Caki2 (cell line): ENCODE measurements at regions not wholly inside any gene's neighbourhood (a gene's known extent, or its start where the extent isn't known, plus 50 kb on each side); places are given as distances from the start of the nearest gene placed in this dataset.

Experiments
- DNase-seq: peaks from one replicate; pipeline ENCODE4 v3.0.0-alpha.2; 2015; ENCODE audit warnings: low read depth
- in situ Hi-C: cut with HindIII; loops from 2 replicates; pipeline ENCODE4 v1.10.0; 2016; ENCODE audit warnings: low sequenced_read_pairs, low pct_unique_long_range_greater_than_20kb, mixed read lengths

DNA sequence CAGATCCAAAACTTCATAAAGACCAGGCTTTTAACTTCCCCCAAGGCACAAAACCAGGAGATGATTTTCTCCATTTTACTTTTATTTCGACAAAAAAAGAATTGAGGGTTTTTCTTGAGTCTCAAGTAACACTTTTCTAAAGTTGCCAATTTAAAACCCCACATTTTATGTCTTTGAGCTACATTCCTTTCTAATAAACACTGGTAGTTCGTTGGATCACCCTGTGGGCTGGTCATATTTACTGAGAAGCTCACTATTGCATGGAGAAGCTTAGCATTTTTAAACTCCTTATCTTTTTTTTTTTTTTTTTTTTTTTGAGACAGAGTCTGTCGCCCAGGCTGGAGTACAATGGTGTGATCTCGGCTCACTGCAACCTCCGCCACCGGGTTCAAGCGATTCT is 255.1 kb upstream of the TPM1 start:
- in situ Hi-C loops, result no loop called here
- DNase-seq, result no peak

- in situ Hi-C loops, result no loop called here
- DNase-seq, result no peak
Observed at GRCh38 chr15:62788224-62788623, 254.3 kb upstream of the TPM1 start.

GRCh38 chr15:62790546-62790945 is 252.0 kb upstream of the TPM1 start:
- no peak for DNase-seq
- in situ Hi-C loops, result no loop called here

- no peak for DNase-seq
- in situ Hi-C loops, result no loop called here
Observed at GRCh38 chr15:62791694-62792093, 250.9 kb upstream of the TPM1 start.

DNA sequence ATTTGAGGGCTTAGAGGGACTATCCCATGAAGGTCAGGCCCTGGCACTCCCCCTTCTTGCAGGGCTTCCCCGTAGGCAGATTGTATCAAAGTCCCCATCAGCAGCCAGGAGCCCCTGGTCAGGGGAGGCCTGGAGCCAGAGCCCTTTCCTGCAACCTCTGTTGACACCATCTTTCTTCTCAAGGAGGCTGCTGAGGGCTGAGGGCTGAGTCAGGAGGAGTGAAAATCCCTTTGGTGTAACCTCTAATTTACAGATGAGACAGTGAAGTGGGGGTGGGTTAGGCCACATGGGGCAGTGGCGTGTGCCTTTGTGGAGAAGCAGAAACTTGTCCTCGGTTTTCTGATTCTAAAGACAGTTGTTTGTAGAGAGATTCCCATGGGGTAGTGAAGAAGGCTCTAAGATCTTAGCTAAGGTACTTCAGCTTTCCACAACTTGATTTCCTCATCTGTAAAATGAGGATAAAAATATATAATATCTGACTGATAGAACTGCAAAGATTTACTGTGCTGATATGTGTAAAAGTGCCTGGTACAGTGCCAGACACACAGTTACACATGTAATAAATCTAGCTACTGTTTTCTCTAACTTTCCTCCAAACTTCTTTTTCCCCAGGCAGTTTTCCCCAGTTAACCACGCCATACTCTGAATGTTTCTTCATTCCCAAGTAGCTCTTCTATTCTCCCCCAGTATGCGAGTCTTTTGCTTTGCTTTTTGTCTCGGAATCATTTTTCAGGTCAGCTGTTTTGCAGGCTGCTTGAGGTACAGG is 249.4 kb upstream of the TPM1 start:
- in situ Hi-C loops, result no loop called here
- DNase-seq, result no peak

DNA sequence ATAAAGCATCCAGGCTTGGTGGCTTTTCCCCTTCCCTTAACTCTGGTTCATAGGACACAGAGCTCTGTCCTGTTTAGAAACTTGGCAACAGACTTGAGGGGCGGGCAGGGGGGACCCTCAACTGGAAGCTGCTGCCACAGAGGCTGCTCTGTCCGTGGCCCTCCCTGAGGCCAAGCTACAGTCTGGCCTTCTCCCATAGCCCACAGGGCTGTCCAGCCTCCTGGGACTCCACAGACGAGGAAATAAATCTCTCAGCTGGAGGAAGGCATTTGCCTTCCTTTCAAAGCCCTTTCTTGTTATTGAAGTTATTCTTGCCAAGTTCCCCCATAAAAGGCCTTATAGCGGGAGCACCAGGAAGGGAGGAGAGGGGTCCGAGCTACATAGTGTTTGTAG is 248.8 kb upstream of the TPM1 start:
- in situ Hi-C loops, result no loop called here
- DNase-seq, result no peak

- no peak for DNase-seq
- in situ Hi-C loops, result no loop called here
Observed at GRCh38 chr15:62795171-62795570, 247.4 kb upstream of the TPM1 start.

GRCh38 chr15:62795700-62796695 is 246.5 kb upstream of the TPM1 start:
- in situ Hi-C loops, result no loop called here
- no peak for DNase-seq

DNA sequence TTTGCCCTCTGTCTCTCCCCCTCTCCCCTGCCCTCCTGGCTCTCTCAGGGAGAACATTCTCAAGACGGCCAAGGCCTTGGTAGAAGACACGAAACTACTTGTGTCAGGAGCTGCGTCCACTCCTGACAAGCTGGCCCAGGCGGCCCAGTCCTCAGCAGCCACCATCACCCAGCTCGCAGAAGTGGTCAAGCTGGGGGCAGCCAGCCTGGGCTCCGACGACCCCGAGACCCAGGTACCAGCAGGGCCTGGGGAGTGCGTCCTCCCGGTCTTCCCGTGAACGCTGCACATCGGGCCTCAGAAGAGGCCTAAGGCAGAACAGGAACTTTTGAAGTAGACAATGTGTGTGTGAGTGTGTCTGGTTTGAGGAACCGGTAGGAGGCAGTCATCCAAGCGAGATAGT is 245.4 kb upstream of the TPM1 start:
- DNase-seq, result no peak
- in situ Hi-C loops, result no loop called here

DNA sequence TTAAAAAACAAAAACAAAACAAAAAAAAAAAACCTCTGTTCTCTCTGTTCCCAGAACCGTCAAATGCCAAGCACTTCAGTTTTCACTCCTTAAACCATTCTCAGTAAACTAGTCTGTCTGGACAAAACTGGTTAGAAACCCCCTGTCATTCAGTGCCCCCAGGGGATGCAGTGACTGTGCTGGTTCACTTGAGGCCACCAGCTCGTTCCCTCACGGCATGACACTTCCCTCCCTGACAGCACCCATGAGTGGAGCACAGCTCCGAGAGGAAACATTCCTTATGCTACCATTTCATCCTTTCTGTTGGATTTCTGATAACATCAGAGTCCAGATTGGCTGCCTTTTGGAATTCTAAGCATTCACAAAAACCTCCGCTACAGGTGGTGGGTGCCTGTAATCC is 244.0 kb upstream of the TPM1 start:
- no peak for DNase-seq
- in situ Hi-C loops, result no loop called here

GRCh38 chr15:62799037-62799436 is 243.5 kb upstream of the TPM1 start:
- in situ Hi-C loops, result no loop called here
- DNase-seq, result no peak

DNA sequence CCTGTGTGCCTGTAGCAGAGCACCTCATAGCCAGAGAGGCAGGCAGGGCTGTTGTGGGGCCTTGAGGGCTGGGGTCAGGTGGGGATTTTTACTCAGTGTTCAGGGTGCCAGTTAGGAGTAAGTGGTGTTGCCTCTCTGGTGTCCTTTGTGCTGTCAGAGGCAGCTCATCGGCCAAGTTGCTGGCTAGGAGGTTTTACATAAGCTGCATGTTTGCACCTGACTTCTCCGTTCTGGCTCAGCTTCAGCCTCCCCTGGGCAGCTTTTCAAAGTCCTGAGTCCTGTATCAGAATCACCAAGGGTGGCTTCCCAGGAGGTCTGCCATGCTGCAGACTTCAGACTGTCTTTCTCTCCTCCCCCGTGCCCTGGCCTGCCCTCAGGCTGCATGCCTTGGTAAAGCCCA is 242.6 kb upstream of the TPM1 start:
- DNase-seq, result no peak
- in situ Hi-C loops, result no loop called here

- DNase-seq, result no peak
- in situ Hi-C loops, result no loop called here
Observed at GRCh38 chr15:62802612-62803011, 239.9 kb upstream of the TPM1 start.

DNA sequence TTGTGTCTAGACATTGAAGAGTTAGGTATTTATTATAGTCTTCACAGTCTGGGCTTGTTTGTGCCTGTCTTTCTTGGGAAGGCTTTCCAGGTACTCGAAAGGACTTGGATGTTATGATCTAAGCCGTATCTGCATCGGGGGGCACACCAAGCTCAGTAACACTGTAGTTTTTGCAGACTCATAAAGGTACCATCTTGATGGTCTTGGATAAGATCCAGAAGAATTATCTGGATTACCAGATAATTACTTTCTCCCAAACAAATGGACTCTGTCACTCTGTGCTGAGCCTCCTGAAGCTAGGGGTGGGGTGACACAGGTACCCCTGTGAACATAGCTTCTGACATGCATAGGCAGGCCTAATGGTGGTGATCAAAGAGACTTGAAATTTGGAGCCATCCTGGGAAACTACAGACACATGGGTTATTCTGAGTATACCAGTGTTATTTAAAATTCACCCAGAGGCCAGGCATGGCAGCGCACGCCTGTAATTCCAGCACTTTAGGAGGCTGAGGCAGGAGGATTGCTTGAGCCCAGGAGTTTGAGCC is 238.6 kb upstream of the TPM1 start:
- DNase-seq, result no peak
- in situ Hi-C loops, result no loop called here

DNA sequence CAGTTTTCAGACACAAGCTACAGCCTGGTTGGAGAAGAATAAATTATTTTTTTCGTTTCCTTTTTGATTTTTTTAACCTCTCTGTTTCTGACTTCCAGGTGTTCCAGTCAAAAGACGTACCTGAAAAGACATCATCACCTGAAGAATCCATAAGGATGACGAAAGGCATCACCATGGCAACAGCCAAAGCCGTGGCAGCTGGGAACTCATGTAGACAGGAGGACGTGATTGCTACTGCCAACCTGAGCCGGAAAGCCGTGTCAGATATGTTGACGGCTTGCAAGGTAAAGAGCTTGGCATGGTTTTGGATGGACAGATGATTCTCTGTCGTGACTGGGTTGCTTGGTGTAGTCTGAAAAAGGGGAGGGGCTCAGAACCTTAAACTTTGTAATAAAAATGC is 237.0 kb upstream of the TPM1 start:
- in situ Hi-C loops, result no loop called here

GRCh38 chr15:62807539-62808130 is 234.9 kb upstream of the TPM1 start:
- no peak for DNase-seq
- in situ Hi-C loops, result no loop called here

More for the DNA sequence above, 237.0 kb upstream of the TPM1 start:
- no peak for DNase-seq

DNA sequence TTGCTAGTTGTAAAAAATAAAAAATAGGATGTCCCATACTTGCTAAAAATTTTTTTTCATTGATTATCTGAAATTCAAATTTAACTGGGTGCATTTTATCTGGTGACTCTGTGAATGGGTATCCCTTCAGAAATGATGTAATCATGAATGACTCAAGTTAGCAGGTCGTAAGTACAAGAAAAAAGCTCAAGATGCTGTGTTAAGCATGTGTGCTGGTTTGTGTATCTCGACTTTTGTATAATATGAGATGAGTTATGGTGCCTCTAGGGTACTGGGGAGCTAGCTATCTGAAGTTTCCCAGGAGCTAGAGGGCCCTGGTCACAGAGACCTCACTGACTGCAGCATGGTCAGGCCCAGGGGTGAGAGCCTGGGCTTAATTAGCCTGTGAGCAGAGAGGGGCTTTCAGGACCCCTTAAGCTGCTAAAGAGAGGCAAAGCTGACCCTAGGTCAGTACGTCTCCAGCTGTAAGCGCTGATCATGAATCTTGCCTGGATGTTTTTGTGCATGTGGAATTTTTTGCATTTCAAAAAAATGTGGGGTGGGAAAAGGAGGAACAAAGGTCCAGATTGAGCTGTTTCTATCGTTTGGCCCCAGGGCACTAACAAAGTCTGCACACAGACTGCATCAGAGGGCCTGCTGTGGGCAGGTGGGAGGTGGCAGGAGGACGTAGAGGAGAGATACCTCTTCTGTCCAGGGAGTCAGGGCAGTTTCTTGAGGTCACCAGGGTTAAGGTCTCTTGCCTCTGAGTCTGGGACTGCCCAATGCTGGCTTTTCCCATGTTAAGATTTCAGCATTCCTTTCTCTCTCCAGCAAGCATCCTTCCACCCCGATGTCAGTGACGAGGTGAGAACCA is 233.2 kb upstream of the TPM1 start:
- in situ Hi-C loops, result no loop called here
- DNase-seq, result no peak

GRCh38 chr15:62809968-62810260 is 232.6 kb upstream of the TPM1 start:
- no peak for DNase-seq

More at GRCh38 chr15:62809968-62810260, 232.6 kb upstream of the TPM1 start:
- in situ Hi-C loops, result no loop called here
